HG02678 (cell line): ENCODE measurements at regions not wholly inside any gene's neighbourhood (a gene's known extent, or its start where the extent isn't known, plus 50 kb on each side); places are given as distances from the start of the nearest gene placed in this dataset.

ENCODE experiments used
- ATAC-seq: cut with Tn5 transposase; IDR thresholded peaks from one replicate; pipeline ENCODE4 v1.9.1; 2021; ENCODE audit warnings: mild to moderate bottlenecking, moderate library complexity; ENCODE audit not compliant: unreplicated experiment

DNA sequence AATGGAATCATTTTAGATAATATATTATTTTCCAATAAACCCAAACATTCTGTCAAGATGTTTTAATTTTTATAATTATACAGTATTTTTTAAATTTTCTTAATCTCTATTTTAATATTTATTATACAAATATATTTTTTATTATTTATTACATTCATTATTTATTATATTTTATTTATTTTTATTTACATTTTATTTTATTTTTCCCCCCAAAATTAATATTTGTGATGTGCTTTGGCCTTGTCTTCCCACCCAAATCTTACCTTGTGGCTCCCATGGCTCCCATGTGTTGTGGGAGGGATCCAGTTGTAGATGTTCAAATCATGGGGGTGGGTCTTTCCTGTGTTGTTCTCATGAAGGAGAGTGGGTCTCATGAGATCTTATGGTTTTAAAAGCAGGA, 382.1 kb downstream of the TLE4 start:
- ATAC-seq = no peak

DNA sequence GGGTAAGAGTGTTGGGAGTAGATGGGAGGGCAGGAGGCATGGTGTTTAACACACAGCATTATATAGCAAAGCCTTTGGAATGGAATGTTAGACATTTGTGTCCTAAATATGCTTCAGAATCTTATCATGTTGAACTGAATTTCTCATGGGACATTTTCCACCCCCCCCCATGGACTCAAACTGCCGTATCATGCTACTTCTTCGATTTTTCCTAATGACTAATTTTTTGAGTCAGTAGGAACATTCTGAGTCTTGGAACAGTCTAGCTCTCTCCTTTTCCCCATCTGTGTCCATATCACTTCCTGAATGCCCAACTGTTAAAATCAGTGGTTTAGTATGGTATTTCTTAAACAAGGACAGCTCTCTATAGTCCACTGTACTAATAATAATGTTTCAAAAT, 380.6 kb downstream of the TLE4 start:
- no peak for ATAC-seq

DNA sequence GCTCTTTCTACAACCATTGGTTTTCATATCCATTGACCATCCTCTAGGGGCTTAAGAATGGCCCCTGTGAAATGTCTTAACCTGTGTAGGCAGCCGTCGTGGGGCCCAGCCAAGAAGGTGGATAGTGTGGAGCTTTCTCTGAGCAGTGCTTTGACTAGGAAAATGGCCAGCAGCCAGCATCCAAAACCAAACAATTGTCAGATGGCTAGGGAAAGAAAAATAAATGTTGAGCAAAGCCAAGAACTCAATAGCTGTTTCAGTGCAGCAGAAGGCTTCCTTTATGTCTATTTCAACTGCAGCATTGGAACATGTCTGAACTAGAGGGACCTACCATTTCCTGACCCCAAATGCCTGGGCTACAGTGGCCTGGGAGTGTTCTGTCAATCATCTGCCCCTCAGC, 374.9 kb downstream of the TLE4 start:
- ATAC-seq = no peak

DNA sequence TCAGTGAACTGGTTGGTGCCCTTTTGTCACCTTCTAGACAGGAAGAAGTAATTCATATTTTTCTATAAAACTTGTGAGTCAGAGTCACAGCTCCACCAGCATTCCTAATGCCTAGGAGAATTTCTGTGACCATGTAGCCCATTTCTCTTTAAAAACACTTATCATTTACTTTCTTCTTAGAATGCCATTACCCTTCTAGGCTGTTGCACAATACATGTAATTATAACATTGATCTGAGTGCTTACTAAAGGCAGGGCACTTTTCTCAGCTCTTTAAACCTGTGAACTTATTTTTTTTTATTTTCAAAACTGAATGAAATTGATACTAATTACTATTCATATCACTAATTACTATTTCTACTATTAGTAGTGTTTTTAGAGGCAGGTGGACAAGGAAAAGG, 373.7 kb downstream of the TLE4 start:
- no peak for ATAC-seq

DNA sequence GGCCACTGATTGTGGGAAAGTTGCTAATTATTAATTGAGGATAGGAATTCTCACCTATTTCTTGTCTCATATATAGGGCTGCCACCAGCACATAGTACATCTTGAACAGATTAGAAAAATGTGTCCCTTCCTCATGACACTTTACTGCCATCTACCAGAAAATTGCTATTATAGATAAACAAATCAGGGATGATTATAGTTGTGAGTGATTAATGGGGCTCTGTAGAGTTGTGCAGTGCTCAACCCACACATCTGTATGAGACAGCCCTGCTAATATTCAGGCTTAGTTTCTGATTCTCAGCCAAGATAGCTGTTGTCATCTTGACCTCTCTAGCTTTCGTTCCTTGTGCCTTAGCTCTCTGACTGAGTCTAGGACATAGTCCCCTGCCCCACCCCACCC, 373.3 kb downstream of the TLE4 start:
- ATAC-seq = no peak

DNA sequence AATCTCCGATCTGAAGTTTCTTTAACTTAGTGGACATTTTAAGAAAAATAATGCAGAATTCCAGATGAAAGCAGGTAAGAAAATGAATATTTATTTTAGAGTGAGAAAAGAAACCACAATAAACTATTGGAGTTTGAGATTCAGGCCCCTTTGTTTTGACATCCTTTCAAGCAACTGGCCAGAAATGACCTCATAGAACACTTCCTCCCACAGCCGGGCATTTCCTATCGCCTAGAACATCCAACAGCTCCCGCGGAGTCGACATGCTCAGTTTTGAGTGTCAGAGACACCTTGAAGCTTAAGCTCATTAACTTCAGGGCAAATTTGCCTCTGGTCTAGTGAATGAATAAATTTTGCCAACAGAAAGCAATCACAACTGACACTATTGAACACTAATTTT, 369.2 kb downstream of the TLE4 start:
- no peak for ATAC-seq

DNA sequence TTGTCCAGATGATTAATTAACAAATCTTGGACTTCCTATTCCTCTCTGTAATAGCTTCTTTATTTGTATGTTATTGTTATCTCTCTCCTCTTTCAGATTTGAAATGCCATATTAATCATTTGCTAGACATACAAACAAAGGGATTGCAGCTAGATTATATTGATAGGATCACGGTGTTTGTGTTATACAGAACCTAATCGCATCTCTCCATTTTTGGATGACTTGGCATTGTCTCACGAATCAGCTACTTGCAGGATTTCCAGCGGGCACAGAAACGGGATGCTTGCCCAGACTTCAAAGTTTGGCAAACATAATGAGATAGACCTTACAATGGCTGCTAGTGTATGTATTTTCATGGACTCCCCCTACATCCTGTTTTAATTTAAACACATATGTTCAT, 368.1 kb downstream of the TLE4 start:
- no peak for ATAC-seq

DNA sequence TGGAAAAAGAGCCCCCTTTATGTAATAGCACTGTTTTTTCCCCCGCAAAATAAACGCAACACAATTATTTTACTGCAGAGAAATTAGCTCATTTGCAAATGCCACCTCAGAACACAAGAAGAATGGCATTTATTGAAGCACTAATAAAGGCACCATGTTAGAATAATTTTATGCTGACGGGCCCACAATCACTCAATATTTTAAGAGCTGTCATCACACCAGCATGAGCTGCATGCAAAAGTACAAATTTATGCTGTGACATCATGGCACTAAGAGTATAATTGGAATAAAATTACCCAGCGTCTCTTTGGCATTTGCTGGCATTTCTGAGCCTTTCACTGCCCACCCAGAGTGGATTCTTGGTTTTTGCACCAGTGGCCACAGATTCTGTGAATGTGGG, 364.6 kb downstream of the TLE4 start:
- ATAC-seq = no peak

DNA sequence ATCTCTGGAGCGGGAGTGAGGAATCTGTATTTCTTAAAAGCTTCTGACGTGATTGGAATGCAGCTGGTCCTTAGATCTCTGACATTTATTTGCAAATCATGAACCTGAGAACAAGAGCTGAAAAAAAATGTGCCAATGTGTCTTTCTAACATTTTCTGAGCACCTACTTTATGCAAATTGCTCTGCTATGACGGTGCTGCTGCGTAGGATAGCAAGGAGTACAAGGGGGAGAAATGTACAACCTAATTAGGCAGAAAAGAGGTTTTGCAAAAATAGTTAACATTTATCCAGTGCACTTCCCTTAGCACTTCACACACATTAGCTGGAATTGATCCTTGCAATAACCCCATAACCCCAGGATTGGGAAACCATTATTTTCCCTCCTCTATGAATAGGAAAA, 357.5 kb downstream of the TLE4 start:
- no peak for ATAC-seq

DNA sequence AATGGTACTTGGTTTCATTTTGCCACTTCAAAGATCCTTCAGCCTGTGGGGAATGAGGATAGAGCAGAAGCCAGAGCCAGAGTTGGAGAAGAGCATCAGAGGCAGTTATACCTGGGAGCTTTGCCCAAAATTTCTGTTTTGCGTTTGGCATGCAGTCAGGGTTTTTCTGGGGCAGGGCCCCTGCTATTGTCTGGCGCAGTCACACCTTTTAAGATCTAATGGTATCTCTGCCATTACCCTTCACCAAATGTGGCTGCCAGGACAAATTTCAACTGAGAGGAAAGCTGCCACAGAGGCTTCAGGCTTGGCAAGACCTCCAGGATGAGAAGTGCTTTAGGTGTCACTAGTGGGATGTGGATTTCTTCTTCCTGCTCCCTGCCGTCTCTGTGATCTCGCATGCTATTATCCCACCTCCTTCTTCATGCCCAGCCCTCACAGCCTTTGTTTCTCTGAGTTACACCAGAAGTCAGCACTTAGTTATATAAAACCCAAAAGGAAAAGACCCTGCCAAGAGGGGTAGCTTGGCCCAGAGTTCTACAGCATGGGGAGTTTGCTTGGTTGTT, 357.0 kb downstream of the TLE4 start:
- no peak for ATAC-seq

DNA sequence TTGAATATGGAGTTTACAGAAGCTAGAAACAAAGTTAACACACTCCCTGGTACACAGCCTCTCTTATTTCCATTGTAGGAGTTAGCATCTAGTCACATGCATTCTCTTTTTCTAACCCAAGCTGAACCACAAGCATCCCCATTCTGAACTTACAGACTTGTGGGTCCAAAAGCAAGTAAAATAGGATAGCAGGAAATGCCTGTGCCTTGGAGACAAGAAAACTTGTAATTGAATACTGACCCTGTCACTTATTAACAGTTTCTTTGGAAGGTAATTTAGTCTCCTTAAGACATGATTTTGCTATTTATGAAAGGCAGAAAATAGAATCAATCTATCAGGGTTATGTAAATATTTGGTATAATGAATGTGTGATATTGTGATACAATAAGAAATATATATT, 353.6 kb downstream of the TLE4 start:
- no peak for ATAC-seq

DNA sequence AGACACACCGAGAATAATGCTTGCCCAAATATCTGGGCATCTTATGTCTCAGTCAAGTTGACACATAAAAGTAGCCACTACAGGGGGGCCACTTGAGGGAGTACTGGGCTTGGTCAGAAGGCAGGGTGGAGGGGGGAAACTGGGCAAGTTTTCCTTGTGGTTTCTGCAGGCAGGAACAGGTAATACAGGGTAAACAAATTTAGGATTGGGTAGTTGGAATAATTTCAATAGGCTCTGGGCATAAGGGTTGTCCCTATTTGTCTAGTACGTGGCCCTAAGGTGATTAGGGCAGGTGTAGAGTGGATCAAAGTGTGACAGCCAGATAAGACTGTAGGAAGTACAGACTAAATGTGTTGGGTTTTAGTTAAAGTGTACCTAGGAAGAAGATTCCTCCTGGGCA, 353.1 kb downstream of the TLE4 start:
- no peak for ATAC-seq

DNA sequence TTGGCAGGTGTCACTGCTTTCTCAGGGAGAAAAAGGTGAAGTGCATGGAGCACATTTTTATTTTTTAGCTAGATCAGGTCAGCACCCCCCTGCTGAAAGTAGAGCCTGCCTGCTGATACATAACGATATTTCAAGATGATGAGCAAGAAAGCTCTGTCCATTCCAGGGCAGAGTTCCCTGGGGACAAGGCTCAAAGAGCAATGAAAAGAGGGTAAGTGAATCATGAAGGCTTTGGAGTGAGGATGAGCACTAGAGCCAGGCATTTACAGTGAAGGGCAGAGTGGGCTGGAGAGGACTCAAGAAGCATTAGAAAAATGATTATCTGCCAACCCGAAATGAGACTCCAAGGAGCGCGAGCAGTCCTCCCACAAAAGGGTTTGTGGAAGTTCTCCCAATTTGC, 345.7 kb downstream of the TLE4 start:
- no peak for ATAC-seq

DNA sequence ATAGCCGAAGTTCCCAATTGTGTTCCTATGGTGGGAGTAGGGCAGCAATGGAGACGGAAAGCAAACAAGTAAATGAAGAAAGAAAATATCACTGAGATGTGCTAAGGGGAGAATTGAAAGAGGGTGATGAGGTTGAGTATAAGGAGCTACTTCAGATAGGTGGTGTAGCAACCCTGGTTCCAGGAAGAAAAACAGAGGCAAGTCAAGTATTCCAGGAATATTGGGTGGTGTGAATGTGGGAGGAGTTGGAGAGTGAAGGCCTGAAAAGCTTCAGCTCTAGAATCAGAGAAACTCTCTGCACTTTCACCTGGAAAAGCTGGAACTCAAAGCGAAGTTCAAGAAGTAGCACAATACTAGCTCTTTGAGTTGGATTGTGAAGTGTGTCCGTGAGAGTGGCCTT, 342.1 kb downstream of the TLE4 start:
- no peak for ATAC-seq

DNA sequence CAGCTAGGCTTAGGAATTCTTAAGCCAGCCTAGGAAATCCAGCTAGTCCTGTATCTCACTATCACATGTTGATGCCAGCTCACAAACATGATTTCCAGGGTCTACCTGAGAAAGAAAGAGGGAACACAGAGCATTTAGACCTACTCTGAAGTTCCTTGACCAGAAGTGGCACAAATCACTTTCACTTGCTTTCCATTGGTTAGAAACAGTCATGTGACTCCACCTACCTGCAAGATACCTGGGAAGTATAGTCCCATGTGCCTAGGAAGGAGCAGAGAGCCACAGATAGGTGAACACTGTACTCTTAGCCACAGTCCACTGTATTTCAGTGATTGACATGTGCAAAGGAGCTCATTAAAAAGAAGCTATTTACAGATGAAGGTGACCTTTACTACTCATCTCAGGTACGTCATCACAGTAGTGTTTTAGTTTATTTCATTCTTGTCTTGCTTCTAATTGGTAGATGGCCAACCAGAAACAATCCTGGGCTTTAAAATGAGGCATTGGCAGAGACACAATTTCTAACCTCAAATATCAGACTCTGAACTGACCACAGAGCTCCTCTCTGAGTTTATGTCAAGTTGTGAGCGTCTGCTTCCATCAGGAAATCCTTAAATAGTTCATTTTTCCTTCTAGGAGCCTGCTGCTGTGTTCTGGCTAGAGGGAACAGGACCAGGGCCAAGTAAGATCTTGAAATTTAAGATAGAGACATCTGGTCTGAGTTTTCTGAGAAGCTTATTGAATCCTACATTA, 340.7 kb downstream of the TLE4 start:
- no peak for ATAC-seq

DNA sequence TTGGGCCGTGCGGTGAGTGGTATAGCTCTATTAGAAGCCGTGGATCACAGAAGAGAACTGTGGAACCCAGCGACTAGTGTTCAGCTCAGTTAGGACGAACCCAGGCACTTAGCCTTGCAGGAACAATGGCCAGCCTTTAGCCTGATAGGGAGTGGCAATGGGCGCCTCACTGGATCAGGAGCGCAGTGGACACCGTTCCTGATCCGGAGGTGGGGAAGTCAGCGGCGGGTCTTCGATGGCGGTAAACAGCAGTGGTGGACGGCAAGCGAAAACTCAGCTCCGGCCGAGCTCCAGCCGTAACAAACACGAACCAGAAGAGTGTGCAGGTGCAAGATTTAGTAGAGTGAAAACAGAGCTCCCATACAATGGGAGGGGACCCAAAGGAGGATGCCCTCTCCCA, 340.0 kb downstream of the TLE4 start:
- no peak for ATAC-seq

DNA sequence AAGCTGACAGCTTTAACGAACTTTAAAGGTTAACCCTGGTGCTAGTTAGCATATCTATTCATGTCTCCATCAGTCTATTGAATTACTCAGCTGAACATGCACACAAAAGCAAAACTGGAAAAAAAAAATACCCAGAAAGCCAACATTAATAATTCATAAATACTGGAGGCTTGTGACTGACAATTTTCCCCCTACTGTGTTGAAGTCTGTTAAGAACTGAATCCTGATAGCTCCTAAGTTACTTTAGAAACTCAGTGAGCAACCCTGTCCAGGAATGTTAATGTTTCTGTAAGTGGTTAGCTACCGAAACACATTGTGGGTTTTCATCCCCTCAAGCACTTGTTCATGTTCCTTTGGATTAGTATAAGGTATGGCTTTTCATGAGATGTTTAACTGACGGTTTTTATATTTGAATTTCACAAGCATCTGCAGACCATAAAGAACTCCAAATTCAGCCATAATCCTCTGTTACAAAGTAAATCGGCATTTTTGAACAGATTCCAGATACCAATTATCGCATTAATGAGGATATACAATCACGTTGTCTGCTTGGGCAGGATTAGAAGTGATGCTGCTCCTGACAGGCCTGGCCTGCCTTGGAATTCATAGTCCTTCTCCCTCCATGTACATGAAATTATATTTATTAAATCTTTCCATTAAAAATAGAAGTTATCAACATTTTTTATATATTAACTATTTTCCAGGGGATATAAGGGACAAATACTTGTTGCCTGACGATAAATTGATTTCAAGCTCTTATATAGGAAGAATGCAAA, 331.2 kb downstream of the TLE4 start:
- ATAC-seq = no peak

DNA sequence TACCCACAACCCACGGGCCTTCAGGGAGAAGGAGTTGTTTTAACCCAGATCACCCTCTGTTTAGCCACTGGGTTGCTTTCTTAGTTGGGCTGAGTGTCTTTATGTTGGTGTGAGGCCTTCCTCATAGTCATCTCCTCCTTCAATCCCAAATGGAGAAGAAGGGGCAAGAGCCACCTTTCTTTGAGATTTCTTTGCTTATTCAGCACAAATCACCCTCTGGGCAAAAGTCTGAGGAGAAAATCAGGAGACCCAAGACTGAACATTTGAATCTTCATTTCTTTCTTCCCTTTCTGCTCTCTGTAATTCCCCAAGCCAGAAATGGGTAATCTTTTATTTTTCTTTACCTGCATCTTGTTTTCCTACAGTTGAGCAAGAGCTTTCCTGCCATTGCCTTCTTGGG, 329.0 kb downstream of the TLE4 start:
- ATAC-seq = no peak

DNA sequence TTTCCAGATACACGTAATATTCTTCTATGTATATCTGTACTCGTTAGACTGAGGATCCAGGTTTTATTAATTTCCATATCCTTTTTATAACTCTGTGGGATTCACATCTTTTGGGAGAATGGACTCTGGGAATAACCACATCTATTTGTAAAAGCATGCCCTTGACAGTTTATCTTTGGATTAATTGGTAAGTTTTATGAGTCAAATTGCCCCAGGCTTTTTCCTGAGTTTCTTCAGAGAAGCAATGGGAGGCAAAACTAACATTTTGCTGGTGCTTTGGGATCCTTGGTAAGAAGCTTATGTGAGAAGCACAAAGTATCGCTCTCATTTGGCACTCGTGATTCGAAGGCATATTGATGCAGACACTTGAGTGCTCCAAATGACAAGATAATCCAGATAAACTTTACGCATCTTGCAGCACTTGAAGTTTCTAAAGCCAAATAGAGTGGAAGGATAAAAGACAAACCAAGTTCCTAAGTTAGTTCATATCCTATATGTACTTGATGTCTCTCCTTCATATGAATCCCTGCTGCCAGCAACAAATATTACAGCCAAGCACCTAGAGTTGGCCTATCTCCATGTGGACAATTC, 324.7 kb downstream of the TLE4 start:
- ATAC-seq = no peak

DNA sequence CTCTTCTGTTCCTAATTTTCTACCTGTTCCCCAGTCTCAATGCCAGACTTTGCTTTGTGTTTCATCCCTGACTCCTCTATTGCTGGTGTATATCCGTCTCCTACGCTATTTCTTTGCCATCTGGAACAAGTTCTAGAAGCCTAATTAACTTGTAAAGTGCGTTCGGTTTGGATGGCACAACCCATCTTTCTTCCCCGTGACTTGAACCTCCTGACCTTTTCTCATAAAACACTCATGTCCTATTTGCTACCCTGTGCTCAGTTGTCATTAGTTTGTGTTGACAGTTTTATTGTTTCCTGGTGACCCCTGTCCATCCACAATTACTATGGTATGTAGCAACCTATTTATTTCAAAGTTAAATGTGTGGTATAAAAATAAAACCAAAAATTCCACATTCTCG, 323.5 kb downstream of the TLE4 start:
- ATAC-seq = no peak

DNA sequence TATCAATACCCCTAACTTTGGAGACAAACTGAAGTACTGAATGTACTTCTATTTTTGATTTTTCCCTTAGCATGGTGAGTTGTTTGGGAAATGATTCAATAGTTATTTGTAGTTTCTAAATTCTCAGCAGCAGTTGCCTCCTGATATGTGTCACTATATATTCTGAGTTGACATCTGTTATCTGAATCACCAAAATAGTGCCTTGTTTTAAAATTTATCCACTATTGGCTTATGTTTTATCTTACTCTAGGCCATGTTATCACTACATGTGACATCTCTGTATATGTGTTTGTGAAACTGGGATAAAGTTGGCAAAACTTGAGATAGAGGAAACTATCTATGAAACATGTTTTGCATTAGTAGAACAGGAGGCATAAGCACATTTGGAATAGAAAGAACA, 317.6 kb downstream of the TLE4 start:
- ATAC-seq = no peak
